OCI-LY1 (cell line): ENCODE measurements at regions not wholly inside any gene's neighbourhood (a gene's known extent, or its start where the extent isn't known, plus 50 kb on each side); places are given as distances from the start of the nearest gene placed in this dataset.

Experiments
- H2AFZ ChIP-seq: fragments of 200-600 bp; sonication (generic), shearing (Covaris generic); 2 replicates; pipeline ENCODE4 v1.6.0; 2014; ENCODE audit warnings: antibody characterized with exemption, mild to moderate bottlenecking, low read length
- H3F3A ChIP-seq: fragments of 200-600 bp; sonication (generic), shearing (Covaris generic); 2 replicates; pipeline ENCODE4 v1.6.0; 2014; ENCODE audit warnings: mild to moderate bottlenecking, antibody characterized with exemption, low read length, moderate library complexity; ENCODE audit not compliant: insufficient read depth
- H3K27ac ChIP-seq: fragments of 200-600 bp; sonication (generic); 2 replicates; pipeline ENCODE4 v1.5.1; 2014; ENCODE audit warnings: low read length, mixed run types, mild to moderate bottlenecking, low read depth; ENCODE audit not compliant: poor library complexity, severe bottlenecking
- H3K27me3 ChIP-seq: fragments of 200-600 bp; sonication (generic); 2 replicates; pipeline ENCODE4 v1.6.0; 2014; ENCODE audit warnings: antibody characterized with exemption, mild to moderate bottlenecking, low read length, moderate library complexity; ENCODE audit not compliant: insufficient read depth
- H3K36me3 ChIP-seq: fragments of 200-600 bp; sonication (generic); 2 replicates; pipeline ENCODE4 v1.6.1; 2014; ENCODE audit warnings: mild to moderate bottlenecking, antibody characterized with exemption, low read length, moderate library complexity, mixed read lengths; ENCODE audit not compliant: insufficient read depth
- H3K4me1 ChIP-seq: fragments of 200-600 bp; sonication (generic); 2 replicates; pipeline ENCODE4 v1.5.1; 2014; ENCODE audit warnings: mild to moderate bottlenecking, low read length, moderate library complexity; ENCODE audit not compliant: insufficient read depth, severe bottlenecking
- H3K4me2 ChIP-seq: fragments of 200-600 bp; sonication (generic), shearing (Covaris generic); 2 replicates; pipeline ENCODE4 v1.6.1; 2014; ENCODE audit warnings: low read length
- H3K4me3 ChIP-seq: fragments of 200-600 bp; sonication (generic); 2 replicates; pipeline ENCODE4 v1.5.1; 2014; ENCODE audit warnings: low read length, low read depth, mild to moderate bottlenecking, mixed read lengths; ENCODE audit not compliant: poor library complexity, severe bottlenecking
- H3K79me2 ChIP-seq: fragments of 200-600 bp; shearing (Covaris generic); 2 replicates; pipeline ENCODE4 v1.6.1; 2016; ENCODE audit warnings: mixed run types, low read length, mixed read lengths; ENCODE audit not compliant: insufficient read depth
- H3K9ac ChIP-seq: fragments of 200-600 bp; sonication (generic), shearing (Covaris generic); 2 replicates; pipeline ENCODE4 v1.6.1; 2014; ENCODE audit warnings: mild to moderate bottlenecking, low read length, mixed read lengths
- H3K9me2 ChIP-seq: fragments of 200-600 bp; sonication (generic), shearing (Covaris generic); 2 replicates; pipeline ENCODE4 v1.6.1; 2014; ENCODE audit warnings: low read depth, mild to moderate bottlenecking, low read length, mixed read lengths
- H3K9me3 ChIP-seq: fragments of 200-600 bp; shearing (Covaris generic); 2 replicates; pipeline ENCODE4 v1.6.1; 2014; ENCODE audit warnings: low read length, mixed read lengths
- H4K20me1 ChIP-seq: fragments of 200-600 bp; sonication (generic), shearing (Covaris generic); 2 replicates; pipeline ENCODE4 v1.6.0; 2016; ENCODE audit warnings: mild to moderate bottlenecking, low read length; ENCODE audit not compliant: insufficient read depth
- EZH2 ChIP-seq: fragments of 200-600 bp; sonication (generic), shearing (Covaris generic); IDR thresholded peaks from 2 replicates; pipeline ENCODE4 v1.8.0; 2017; ENCODE audit warnings: borderline replicate concordance, mixed run types, mild to moderate bottlenecking, antibody characterized with exemption, low read length, moderate library complexity, mixed read lengths
- TF ChIP-seq, protein P1 (sequence below): fragments of 200-600 bp; sonication (generic), shearing (Covaris generic); IDR thresholded peaks from 2 replicates; pipeline ENCODE4 v1.5.1; 2017; ENCODE audit warnings: mild to moderate bottlenecking, antibody characterized with exemption, low read length, moderate library complexity, mixed read lengths

- Histone ChIP-seq H3K27me3 (no peaks in the 10 kb centered on the region), H3K79me2 (peaks cover 47% of the 10 kb centered on the region), H4K20me1 (no peaks in the 10 kb centered on the region), H3K27ac (peak overlapping the region; percentile 59), H3F3A (peaks cover 5% of the 10 kb centered on the region; the same call in 1 of the 2 replicates), H3K4me3 (peak overlapping the region; percentile 84), H3K9ac (no peak overlapping the region; the same call in 1 of the 2 replicates), H3K9me2 (no peaks in the 10 kb centered on the region), H3K9me3 (no peaks in the 10 kb centered on the region), H3K36me3 (peaks cover 8% of the 10 kb centered on the region), H2AFZ (no peak overlapping the region), H3K4me2 (peak overlapping the region; percentile 93), H3K4me1 (peaks cover 87% of the 10 kb centered on the region)
- no peak for TF ChIP-seq EZH2
- TF ChIP-seq, protein P1, sequence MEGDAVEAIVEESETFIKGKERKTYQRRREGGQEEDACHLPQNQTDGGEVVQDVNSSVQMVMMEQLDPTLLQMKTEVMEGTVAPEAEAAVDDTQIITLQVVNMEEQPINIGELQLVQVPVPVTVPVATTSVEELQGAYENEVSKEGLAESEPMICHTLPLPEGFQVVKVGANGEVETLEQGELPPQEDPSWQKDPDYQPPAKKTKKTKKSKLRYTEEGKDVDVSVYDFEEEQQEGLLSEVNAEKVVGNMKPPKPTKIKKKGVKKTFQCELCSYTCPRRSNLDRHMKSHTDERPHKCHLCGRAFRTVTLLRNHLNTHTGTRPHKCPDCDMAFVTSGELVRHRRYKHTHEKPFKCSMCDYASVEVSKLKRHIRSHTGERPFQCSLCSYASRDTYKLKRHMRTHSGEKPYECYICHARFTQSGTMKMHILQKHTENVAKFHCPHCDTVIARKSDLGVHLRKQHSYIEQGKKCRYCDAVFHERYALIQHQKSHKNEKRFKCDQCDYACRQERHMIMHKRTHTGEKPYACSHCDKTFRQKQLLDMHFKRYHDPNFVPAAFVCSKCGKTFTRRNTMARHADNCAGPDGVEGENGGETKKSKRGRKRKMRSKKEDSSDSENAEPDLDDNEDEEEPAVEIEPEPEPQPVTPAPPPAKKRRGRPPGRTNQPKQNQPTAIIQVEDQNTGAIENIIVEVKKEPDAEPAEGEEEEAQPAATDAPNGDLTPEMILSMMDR = no peak
Observed at GRCh38 chr6:25038999-25039398, 103.2 kb upstream of the RIPOR2 start.

GRCh38 chr6:25041485-25042035 is 105.8 kb upstream of the RIPOR2 start:
- H3F3A ChIP-seq = peaks cover 5% of the 10 kb centered on the region; the same call in 1 of the 2 replicates
- peak overlapping the region; percentile 93 for H3K4me2 ChIP-seq
- peaks cover 63% of the 10 kb centered on the region for H3K4me1 ChIP-seq
- H3K36me3 ChIP-seq = peaks cover 8% of the 10 kb centered on the region
- no peaks in the 10 kb centered on the region for H3K27me3 ChIP-seq
- H4K20me1 ChIP-seq = no peaks in the 10 kb centered on the region
- peak overlapping the region; percentile 83 for H3K9ac ChIP-seq
- H3K4me3 ChIP-seq = peak overlapping the region; percentile 84
- no peaks in the 10 kb centered on the region for H3K9me3 ChIP-seq
- H3K27ac ChIP-seq = peak overlapping the region; percentile 81
- TF ChIP-seq, protein P1 = no peak
- no peak for TF ChIP-seq EZH2
- peaks cover 41% of the 10 kb centered on the region for H3K79me2 ChIP-seq
- H2AFZ ChIP-seq = no peak overlapping the region
- no peaks in the 10 kb centered on the region for H3K9me2 ChIP-seq

DNA sequence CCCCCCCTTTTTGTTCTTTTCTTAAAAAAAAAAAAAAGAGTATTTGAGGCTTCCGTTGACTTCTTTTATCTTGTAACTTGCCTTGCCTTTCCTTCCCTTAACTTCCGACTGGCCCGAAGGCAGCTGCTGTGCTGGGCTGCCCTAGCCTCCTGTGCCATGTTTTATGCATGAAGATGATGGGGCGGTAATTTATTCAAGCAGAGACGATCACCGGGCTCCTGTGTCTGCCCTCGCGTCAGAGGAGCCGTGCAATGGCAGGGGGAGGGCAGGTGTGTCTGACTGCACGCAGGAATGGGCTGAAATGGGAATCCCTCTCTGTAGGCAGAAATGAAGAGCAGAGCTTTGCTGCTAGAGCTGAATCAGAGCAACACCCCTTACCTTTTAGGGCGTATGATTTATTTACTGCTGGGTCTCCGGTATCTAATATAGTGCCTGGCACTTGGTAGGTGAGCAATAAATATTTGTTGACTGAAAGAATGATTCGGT is 106.3 kb upstream of the RIPOR2 start:
- Histone ChIP-seq H3F3A (peaks cover 5% of the 10 kb centered on the region; the same call in 1 of the 2 replicates), H3K9ac (peak overlapping the region; percentile 83), H4K20me1 (no peaks in the 10 kb centered on the region), H3K4me2 (peak overlapping the region; percentile 93), H3K27me3 (no peaks in the 10 kb centered on the region), H2AFZ (no peak overlapping the region), H3K4me1 (peaks cover 58% of the 10 kb centered on the region), H3K9me3 (no peaks in the 10 kb centered on the region), H3K27ac (peak overlapping the region; percentile 81), H3K4me3 (peak overlapping the region; percentile 84), H3K9me2 (no peaks in the 10 kb centered on the region), H3K36me3 (peaks cover 8% of the 10 kb centered on the region), H3K79me2 (peaks cover 41% of the 10 kb centered on the region)
- no peak for TF ChIP-seq EZH2
- TF ChIP-seq, protein P1 = no peak
